HG03175 (cell line): ENCODE measurements at regions not wholly inside any gene's neighbourhood (a gene's known extent, or its start where the extent isn't known, plus 50 kb on each side); places are given as distances from the start of the nearest gene placed in this dataset.
"Not testable (repeated sequence)": the region's sequence is repeated elsewhere in the genome, so short reads cannot be mapped to it uniquely, and the experiment has no call there.

ENCODE experiments used
- ATAC-seq: cut with Tn5 transposase; IDR thresholded peaks from one replicate; pipeline ENCODE4 v1.9.1; 2021; ENCODE audit warnings: mild to moderate bottlenecking, moderate library complexity; ENCODE audit not compliant: unreplicated experiment

DNA sequence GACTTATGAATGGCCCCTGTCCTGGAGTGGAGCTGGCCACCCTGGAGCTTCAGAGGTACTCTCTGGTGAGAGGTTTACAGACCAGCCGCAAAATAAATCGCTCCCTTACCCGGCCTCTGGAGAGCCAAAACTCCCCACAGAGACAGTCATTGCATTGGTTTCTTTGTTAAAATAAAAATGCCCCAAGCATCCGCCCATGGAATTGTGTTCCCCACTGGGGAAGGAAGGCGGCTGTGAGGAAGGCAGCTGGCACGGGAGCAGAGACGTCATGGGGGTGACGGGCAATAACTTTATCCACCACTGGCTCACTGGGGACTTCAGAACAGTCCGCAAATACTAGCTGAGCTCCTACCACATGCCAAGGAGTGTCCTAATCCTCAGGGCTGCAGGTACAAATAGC is 266.2 kb upstream of the FOXF1 start:
- no peak for ATAC-seq

DNA sequence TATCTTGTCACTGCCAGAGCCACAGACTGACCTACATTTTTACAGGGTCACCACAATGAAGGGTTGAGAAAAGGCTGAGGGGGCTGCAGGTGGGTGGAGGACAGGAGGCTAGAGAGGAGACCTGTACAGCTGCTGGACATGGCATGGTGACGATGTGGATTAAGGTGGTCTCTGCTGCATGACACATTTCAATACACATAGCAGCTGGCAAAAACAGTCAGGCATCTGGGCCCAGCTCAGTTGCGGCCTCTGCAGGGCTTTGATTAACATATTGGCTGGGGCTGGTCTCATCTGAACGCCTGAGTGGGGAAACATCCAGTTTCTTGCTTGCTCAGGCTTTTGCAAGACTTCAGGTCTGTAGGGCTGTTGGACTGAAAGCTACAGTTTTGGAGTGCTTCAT is 265.4 kb upstream of the FOXF1 start:
- no peak for ATAC-seq

DNA sequence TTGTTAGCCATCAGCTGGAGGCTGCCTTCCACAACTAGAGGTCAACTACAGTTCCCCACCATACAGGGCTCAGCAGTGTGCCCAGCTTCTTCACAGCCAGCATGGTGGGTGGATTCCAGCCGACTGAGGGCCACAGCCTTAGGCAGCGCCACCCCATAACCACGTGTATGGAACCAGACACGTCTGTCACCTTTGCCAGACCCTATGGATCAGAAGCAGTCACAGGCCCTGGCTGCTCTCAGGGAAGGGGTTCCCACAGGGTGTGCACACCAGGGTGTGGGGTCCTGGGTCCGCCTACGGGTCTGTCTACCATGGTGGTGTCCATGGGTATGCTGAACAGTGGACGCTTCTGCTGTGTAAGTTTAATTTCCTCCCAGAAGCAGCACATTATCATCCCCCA is 265.0 kb upstream of the FOXF1 start:
- ATAC-seq: no peak

DNA sequence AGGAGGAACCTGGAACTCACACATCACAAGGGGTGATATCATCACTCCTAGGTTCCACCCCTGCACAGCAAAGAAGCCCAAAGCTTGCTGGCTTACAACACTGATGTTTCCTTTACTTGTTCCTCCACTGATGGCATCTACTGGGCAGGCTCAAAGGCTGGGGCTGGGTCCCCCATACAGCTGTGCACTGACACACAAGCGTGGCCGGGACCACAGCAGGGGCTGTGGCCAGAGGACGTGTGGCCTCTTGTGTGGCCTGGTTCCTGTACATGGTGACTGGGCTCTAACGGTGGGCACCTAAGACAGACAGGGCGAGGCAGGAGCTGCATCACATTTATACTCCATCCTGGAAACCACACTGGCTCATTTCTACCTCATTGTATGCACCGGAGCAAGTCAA is 264.4 kb upstream of the FOXF1 start:
- no peak for ATAC-seq

DNA sequence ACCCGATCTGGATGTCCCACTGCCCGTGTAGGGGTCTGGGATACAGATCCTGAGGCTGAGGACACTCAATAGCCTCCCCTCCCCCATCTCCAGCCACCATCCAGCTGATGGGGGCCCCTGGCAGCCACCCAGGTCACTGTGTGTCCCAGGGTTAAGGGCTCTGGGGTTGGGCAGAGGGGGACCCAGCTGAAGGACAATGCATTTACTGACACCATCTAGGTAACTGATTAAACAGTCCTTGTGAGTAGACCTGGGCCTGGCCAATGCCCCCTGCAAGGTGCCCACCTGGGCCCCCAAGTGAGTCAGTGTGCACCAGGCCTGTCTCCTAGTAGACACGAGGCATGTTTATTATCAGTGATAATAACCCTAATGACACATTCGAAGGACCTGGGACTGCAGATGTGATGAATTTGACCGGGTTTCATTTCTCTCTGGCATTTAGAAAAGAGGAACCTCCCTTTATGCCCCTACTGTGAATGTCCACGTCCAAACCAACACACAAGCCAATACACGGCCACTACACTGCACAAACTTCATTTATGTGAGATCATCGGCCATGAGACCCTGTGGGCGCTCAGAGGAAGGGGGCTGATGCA is 261.9 kb upstream of the FOXF1 start:
- no peak for ATAC-seq

DNA sequence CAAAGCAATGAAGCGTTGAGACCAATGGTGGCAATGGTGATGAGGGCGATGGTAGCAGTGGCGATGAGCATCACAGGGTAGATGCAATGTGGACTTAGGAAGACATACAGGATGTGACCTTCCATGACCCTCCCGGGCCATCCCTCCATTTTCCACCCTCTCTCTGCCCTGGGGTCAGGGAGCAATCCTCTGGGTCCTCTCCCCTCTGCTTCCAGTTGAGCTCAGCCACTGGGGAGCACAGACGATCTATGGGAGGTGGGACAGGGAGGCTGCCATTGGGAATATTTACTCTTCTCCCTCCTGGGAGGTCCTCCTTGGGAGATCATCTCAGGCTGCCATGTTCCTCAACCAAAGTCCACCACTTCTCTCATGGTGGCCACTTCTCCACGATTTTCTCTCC is 260.7 kb upstream of the FOXF1 start:
- ATAC-seq: no peak

DNA sequence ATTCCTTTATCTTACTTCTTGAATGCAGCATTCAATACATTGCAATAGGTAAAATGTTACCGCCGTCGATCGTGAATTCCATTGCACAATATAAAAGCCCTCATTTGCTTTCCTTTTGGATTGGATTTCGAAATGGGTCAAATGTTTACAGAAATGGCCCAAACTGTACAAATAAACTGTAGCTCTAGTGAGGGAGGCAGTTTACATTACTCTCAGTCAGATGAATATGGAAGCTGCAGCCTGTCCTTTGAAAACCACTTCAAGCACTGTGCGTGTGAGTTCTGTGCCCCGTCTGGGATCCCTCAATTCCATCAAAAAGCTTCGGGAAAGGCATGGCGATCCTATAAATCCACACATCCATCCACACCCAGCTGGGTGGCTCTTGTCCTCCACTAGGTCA is 258.6 kb upstream of the FOXF1 start:
- no peak for ATAC-seq

DNA sequence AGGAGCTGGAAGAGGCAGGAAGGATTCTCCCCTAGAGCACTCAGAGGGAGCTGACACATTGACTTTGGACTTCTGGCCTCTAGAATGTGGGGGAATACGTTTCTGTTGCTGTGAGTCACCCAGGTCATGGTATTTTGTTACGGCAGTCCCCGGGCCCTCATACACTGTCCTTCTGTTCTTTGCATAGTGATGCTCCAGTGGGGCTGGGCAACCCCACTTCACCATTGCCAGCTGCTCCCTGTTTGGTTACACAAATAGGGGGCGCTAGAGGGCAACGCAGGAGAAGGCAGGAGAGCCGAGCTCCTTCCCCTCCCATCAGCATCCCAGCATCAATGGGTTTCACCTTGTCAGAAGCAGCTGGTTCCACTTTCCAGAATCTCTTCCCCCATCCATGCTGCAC is 257.7 kb upstream of the FOXF1 start:
- no peak for ATAC-seq

DNA sequence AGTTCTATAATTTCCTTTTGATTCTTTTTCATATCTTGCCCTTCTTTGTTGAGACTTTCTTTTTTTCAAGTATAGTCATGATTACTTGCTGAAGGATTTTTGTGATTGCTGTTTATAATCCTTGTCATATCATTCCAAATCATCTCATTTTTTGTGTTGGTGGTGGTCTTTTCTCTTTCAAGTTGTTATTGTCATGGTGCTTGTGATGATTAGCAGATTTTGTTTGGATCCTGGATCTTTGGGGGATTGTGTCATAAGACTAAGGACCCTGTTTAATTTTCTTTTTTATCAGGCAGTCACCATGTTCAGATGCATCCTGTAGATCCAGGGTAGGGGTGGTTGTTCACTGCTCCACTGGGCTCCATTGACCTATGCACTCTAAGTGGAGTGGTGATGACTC is 254.4 kb upstream of the FOXF1 start:
- no peak for ATAC-seq

DNA sequence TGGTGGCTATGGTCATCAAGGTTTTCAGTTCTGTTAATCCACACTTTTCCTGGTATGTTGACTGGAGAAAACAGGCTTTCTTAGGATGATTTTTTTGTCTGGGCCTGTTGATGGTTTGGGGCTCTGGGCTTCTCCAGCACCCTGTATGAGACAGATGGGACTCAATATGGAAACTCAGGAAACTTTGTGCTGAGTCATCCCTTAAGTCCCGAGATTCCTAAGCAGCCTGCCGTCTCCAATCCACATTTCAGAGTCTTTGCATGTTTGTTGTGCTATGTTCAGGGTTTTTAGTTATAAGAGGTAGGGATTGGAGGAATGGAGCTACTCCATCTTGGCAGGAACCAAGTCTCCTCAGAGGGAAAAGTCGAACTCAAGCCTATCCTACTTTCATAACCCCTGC is 253.3 kb upstream of the FOXF1 start:
- no peak for ATAC-seq

DNA sequence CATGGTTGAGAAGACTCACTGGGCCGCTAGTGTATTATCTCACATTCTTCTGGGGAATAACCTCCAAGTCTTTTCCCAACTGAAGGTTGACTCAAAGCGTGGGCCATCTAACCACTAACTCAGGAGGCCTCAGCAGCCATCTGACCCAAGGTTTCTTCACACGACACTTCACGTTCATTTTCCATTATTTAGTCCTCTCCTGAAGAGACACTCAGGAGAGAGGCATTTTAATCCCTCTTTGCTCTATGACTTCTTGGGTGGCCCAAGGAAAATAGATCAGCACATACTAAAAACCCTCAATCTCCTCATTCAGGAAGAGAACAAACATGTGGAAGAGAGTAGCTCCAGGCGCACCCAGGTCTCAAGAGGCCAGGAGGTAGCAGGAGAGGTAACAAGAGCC is 252.8 kb upstream of the FOXF1 start:
- ATAC-seq: no peak

DNA sequence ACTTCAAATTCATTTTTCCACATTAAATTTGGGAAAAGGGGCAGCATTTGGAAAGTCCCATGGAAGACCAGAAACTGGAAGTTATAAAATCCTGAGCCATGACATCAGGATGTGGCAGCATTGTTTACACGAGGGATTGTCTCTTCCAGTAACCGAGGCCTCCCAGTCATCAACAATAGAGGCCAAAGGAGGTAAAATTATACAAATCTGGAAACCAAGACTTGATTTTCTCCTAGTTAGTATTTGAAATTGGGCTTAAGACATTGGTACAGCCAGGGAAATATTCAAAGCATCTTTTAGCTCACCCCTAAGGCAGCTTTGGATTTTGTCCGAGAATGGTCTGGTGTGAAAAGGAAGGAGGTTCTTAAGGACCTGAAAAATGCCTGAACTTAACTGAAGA is 251.6 kb upstream of the FOXF1 start:
- ATAC-seq: no peak

DNA sequence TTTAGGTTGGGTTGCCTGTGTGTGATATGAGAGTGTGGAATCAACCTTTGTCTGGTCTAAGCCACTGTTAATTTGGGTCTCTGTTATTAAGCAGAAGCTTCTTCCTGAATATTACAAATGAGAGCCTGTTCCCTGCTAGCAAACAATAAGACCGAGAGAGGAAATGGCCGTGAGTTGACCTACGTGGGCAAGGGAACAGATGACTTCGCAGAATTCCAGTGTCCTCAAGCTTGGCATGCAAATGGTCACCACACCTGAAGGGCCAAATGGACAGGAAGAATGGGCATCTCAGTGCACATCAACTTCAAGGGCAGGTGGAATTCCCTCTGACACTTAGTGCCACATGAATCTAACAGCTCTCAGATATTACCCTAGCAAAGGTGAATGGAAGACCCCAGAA is 250.8 kb upstream of the FOXF1 start:
- no peak for ATAC-seq

DNA sequence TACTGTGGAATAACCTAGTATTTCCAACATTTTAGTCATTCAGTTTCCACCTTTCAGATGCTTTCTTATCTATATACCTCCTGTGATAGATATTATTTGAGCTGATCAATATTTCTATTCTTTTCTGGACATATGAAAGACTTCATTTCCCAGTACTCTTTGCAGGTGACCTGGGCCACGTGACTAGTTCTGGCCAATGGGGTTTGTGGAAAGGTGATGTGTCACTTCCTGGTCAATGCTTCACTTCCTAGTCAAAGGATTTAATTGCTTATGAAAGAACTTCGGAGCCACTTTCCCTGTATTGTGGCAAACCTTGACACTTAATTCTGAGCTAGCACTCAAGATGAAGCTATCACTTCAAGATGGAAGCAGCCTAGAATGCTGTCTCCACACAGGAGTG is 248.9 kb upstream of the FOXF1 start:
- ATAC-seq: no peak

DNA sequence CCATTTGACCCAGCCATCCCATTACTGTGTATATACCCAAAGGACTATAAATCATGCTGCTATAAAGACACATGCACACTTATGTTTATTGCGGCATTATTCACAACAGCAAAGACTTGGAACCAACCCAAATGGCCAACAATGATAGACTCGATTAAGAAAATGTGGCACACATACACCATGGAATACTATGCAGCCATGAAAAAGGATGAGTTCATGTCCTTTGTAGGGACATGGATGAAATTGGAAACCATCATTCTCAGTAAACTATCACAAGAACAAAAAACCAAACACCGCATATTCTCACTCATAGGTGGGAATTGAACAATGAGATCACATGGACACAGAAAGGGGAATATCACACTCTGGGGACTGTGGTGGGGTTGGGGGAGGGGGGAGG is 242.7 kb upstream of the FOXF1 start:
- ATAC-seq: not testable (repeated sequence)

DNA sequence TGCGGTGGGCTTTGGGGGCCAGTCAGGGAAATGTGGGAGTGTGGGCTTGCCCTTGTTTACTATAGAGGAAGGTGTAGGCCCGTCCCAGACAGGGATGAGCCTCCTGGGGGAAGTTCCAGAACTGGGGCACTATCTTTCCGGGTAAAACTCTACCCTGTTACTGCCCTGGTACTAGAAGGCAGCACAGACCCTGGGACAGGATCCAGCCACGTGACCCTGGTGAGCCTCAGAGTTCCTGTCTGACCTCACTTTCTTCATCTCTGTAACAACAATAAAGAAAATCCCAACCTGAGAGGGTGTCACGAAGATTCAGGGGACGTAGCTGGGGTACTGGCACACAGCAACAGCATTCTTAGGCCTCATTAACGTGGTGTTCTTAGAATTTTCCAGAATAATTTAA is 239.6 kb upstream of the FOXF1 start:
- ATAC-seq: no peak

DNA sequence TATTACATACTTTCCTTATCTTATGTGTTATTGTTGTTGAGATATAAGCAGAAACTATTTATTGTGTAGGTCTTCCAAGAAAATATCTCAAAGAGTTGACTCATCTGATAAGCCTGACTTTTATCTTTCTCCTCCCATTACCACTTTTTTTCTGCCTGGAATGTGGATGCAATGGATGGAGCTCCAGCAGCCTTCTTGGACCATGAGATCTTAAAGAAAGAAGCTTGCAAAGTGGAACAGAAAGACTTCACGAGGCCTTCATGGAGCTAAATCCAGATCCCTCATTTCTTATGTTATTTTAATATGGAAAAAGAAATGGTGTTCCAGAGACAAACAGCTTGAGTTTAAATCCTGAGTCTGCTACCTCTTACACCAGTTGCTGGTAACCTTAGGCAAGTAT is 237.6 kb upstream of the FOXF1 start:
- ATAC-seq: no peak

DNA sequence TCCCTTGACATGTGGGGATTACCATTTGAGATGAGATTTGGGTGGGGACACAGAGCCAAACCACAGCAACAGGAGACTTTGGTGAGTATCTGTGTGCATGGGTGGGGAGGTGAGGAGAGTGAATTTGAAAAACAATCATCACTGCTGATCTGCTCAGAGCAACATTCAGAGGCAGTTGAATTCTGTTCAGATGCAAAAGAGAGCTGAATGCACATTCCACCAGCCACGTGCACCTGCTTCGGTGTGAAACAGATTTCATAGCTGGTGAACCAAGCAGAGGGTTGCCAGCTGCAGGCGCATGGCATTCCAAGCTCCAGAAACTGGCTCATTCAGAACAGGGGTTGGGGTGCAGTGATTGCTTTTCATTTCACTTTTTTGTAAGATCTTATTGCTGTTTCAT is 233.1 kb upstream of the FOXF1 start:
- no peak for ATAC-seq

DNA sequence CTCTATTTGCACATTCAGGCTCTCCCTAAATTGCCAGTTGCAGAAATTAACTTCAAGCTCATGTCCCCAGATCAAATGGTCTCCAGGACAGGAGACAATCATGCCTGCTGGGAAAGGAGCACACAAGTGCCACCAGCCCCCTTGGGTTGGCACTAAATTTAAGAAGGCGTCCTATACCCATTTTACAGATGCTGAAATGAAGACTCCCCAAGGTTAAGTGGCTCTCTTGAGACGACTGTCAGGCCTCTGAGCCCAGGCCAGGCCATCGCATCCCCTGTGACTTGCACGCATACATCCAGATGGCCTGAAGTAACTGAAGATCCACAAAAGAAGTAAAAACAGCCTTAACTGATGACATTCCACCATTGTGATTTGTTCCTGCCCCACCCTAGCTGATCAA is 232.5 kb upstream of the FOXF1 start:
- not testable (repeated sequence) for ATAC-seq

DNA sequence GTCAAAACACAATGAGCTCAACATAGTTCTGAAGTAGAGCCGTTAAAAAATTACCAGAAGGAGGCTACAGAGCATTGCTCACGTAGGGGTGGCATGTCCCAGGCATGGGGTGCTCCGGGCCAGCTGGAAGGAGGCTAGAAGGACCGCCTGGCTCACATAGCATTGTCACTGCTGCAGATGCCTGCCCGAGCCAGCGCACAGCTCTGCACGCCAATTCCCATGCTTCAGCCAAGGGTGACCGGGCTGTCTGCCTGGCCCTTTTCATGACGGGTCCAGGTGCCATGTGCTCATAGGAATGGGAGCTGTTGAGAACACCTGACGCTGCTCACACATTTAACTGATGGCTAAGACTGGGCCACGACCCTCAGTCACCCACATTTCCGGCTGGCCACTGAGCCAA is 228.9 kb upstream of the FOXF1 start:
- no peak for ATAC-seq

DNA sequence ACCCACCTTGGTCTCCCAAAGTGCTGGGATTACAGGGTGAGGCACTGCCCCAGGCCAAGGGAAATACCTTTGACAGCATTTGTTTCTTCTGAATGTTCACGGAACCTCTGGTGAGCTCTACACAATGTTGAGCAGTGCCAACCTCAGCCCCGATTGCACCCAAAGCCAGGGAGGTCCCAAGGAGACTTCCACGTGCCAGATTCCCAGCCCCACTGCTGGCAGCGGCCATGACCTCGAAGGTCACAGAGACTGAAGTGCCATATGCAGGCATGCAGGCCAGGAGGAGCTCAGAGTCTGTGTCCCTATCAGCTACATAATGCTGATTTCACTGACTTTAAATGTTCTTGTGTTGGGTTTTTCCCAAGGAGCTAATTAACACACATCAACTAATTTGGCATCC is 226.4 kb upstream of the FOXF1 start:
- no peak for ATAC-seq

DNA sequence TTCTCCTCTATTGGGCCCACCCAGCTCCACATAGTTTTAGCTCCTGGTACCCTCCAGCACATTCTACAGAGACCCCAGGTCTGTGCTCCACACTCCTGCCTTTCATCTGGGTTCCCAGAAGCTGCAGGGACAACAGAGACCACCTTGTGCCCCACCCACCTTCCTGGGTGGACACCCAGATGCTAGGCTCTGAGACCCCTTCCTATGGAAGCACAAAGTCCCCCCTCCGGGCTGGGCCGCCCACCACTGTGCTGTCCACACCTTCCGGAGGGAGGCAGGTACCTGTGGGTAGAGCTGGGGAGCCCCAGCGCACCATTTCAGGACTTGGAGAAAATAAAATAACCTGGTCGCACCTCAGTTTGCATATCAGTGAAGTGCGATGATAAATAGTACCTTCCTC is 224.9 kb upstream of the FOXF1 start:
- ATAC-seq: no peak

DNA sequence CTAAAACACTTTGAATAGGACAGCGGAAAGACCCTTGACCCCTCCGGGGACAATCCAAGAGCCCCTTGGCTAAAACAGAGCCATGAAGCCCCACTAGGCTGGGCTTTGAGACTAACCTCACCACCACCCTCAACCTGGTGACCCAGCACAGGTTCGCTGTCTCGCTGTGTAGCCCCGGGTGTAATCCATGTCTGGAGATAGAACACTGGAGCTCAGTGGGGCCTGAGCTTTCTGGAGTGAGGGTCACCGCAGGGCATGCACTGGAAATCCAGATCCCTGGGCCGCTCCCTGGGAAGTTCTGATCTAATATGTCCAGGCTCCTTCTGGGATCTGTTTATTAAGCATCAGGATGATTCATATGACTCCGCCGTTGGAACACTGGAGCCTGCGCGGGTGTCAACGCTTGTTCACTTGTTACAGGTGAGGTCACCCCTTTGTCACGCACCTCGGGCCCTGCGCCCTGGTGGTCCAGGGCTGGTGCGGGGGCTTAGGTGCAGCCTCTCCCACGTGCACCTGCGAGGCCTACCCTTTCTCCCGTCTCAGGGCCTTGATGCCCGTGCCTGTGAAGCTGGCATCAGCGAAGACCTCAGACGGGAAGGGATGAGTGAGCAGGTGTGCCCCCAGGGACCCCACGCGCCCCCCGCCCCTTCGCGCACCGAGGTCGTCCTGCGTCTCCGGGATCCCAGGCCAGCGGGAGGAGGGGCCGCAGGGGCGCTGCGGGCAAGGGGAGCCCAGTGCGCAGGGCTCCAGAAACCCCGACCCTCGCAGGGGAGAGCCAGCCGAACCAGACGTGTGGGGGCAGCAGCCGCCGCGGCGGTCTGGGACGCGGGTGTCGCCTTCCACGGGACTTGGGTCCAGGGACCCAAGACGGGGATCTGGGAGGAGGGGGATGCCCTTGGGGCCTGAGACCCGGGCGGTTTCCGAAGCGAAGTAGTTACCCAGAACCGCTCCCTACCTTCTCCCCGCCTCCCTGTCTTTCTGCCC is 224.1 kb upstream of the FOXF1 start:
- no peak for ATAC-seq
